Activated T-cell treated with anti-CD3 and anti-CD28 coated beads, Interleukin-2, amount 50 U/mL, for 24 hours (primary cell): ENCODE measurements at regions not wholly inside any gene's neighbourhood (a gene's known extent, or its start where the extent isn't known, plus 50 kb on each side); places are given as distances from the start of the nearest gene placed in this dataset.
"Not testable (repeated sequence)": the region's sequence is repeated elsewhere in the genome, so short reads cannot be mapped to it uniquely, and the experiment has no call there.

Source experiments
- DNase-seq: peaks from one replicate; pipeline ENCODE4 v3.0.0-alpha.2; 2020
- H3K27ac Mint-ChIP-seq: 2 replicates; pipeline ENCODE4 v1.8.0; 2020; ENCODE audit warnings: mild to moderate bottlenecking, mixed read lengths
- H3K27me3 Mint-ChIP-seq: 2 replicates; pipeline ENCODE4 v1.8.0; 2020; ENCODE audit warnings: mixed read lengths
- H3K36me3 Mint-ChIP-seq: 2 replicates; pipeline ENCODE4 v1.8.0; 2020; ENCODE audit warnings: low read depth, mixed read lengths
- H3K4me1 Mint-ChIP-seq: 2 replicates; pipeline ENCODE4 v1.8.0; 2020; ENCODE audit warnings: low read depth, mixed read lengths
- H3K4me3 Mint-ChIP-seq: 2 replicates; pipeline ENCODE4 v1.8.0; 2020; ENCODE audit warnings: mild to moderate bottlenecking, moderate library complexity, mixed read lengths
- H3K9me3 Mint-ChIP-seq: 2 replicates; pipeline ENCODE4 v1.8.0; 2020; ENCODE audit warnings: mixed read lengths

GRCh38 chr15:20102209-20102608 is 439.4 kb downstream of the GOLGA6L6 start:
- not testable (repeated sequence) for H3K36me3 Mint-ChIP-seq, H3K4me1 Mint-ChIP-seq, H3K27ac Mint-ChIP-seq, H3K9me3 Mint-ChIP-seq, H3K4me3 Mint-ChIP-seq, H3K27me3 Mint-ChIP-seq
- DNase-seq: peak; percentile 37

GRCh38 chr15:20101281-20101680 is 440.3 kb downstream of the GOLGA6L6 start:
- H3K9me3 Mint-ChIP-seq, H3K27ac Mint-ChIP-seq, H3K27me3 Mint-ChIP-seq, DNase-seq, H3K4me3 Mint-ChIP-seq, H3K36me3 Mint-ChIP-seq, H3K4me1 Mint-ChIP-seq: not testable (repeated sequence)

GRCh38 chr15:20100604-20101270 is 440.9 kb downstream of the GOLGA6L6 start:
- H3K4me1 Mint-ChIP-seq, H3K36me3 Mint-ChIP-seq, DNase-seq, H3K27ac Mint-ChIP-seq, H3K27me3 Mint-ChIP-seq, H3K4me3 Mint-ChIP-seq, H3K9me3 Mint-ChIP-seq: not testable (repeated sequence)

GRCh38 chr15:20095699-20096303 is 445.8 kb downstream of the GOLGA6L6 start:
- H3K4me3 Mint-ChIP-seq: not testable (repeated sequence)

GRCh38 chr15:20089541-20089940 is 452.1 kb downstream of the GOLGA6L6 start:
- not testable (repeated sequence) for H3K4me3 Mint-ChIP-seq, H3K4me1 Mint-ChIP-seq, H3K27ac Mint-ChIP-seq, H3K9me3 Mint-ChIP-seq, H3K36me3 Mint-ChIP-seq, DNase-seq, H3K27me3 Mint-ChIP-seq

More at GRCh38 chr15:20095699-20096303, 445.8 kb downstream of the GOLGA6L6 start:
- not testable (repeated sequence) for H3K9me3 Mint-ChIP-seq, DNase-seq, H3K27ac Mint-ChIP-seq, H3K4me1 Mint-ChIP-seq, H3K27me3 Mint-ChIP-seq, H3K36me3 Mint-ChIP-seq

- not testable (repeated sequence) for H3K36me3 Mint-ChIP-seq
Measured at GRCh38 chr15:20084026-20084425, 457.6 kb downstream of the GOLGA6L6 start.

GRCh38 chr15:20074082-20074481 is 467.5 kb downstream of the GOLGA6L6 start:
- not testable (repeated sequence) for H3K36me3 Mint-ChIP-seq, H3K27ac Mint-ChIP-seq, H3K4me3 Mint-ChIP-seq, H3K27me3 Mint-ChIP-seq, H3K4me1 Mint-ChIP-seq, H3K9me3 Mint-ChIP-seq, DNase-seq

More at GRCh38 chr15:20084026-20084425, 457.6 kb downstream of the GOLGA6L6 start:
- not testable (repeated sequence) for H3K4me1 Mint-ChIP-seq, H3K27ac Mint-ChIP-seq, DNase-seq, H3K4me3 Mint-ChIP-seq, H3K27me3 Mint-ChIP-seq, H3K9me3 Mint-ChIP-seq

- not testable (repeated sequence) for H3K4me1 Mint-ChIP-seq, H3K4me3 Mint-ChIP-seq, H3K27ac Mint-ChIP-seq, H3K9me3 Mint-ChIP-seq, DNase-seq, H3K36me3 Mint-ChIP-seq, H3K27me3 Mint-ChIP-seq
Measured at GRCh38 chr15:20069043-20069442, 472.6 kb downstream of the GOLGA6L6 start.

GRCh38 chr15:20066173-20066572 is 475.4 kb downstream of the GOLGA6L6 start:
- not testable (repeated sequence) for DNase-seq

GRCh38 chr15:20065508-20065907 is 476.1 kb downstream of the GOLGA6L6 start:
- H3K27me3 Mint-ChIP-seq, DNase-seq, H3K4me1 Mint-ChIP-seq, H3K4me3 Mint-ChIP-seq, H3K27ac Mint-ChIP-seq, H3K9me3 Mint-ChIP-seq, H3K36me3 Mint-ChIP-seq: not testable (repeated sequence)

More at GRCh38 chr15:20066173-20066572, 475.4 kb downstream of the GOLGA6L6 start:
- not testable (repeated sequence) for H3K36me3 Mint-ChIP-seq, H3K27me3 Mint-ChIP-seq, H3K4me3 Mint-ChIP-seq, H3K27ac Mint-ChIP-seq, H3K4me1 Mint-ChIP-seq, H3K9me3 Mint-ChIP-seq

- not testable (repeated sequence) for H3K4me3 Mint-ChIP-seq, DNase-seq, H3K36me3 Mint-ChIP-seq, H3K27ac Mint-ChIP-seq, H3K4me1 Mint-ChIP-seq, H3K9me3 Mint-ChIP-seq, H3K27me3 Mint-ChIP-seq
Measured at GRCh38 chr15:20063167-20063566, 478.4 kb downstream of the GOLGA6L6 start.

GRCh38 chr15:20060838-20061237 is 480.8 kb downstream of the GOLGA6L6 start:
- H3K9me3 Mint-ChIP-seq, H3K27me3 Mint-ChIP-seq, H3K4me3 Mint-ChIP-seq, H3K4me1 Mint-ChIP-seq, H3K36me3 Mint-ChIP-seq, H3K27ac Mint-ChIP-seq, DNase-seq: not testable (repeated sequence)

GRCh38 chr15:20056871-20057270 is 484.7 kb downstream of the GOLGA6L6 start:
- not testable (repeated sequence) for H3K36me3 Mint-ChIP-seq, H3K4me3 Mint-ChIP-seq, H3K27ac Mint-ChIP-seq, H3K27me3 Mint-ChIP-seq, H3K4me1 Mint-ChIP-seq, H3K9me3 Mint-ChIP-seq, DNase-seq

- not testable (repeated sequence) for H3K27ac Mint-ChIP-seq, H3K36me3 Mint-ChIP-seq, DNase-seq, H3K4me1 Mint-ChIP-seq, H3K27me3 Mint-ChIP-seq, H3K4me3 Mint-ChIP-seq, H3K9me3 Mint-ChIP-seq
Measured at GRCh38 chr15:20055921-20056320, 485.7 kb downstream of the GOLGA6L6 start.

GRCh38 chr15:20048189-20048588 is 493.4 kb downstream of the GOLGA6L6 start:
- H3K36me3 Mint-ChIP-seq, H3K4me3 Mint-ChIP-seq, H3K27me3 Mint-ChIP-seq: not testable (repeated sequence)

GRCh38 chr15:20045165-20045564 is 496.4 kb downstream of the GOLGA6L6 start:
- not testable (repeated sequence) for H3K27ac Mint-ChIP-seq, H3K36me3 Mint-ChIP-seq, H3K9me3 Mint-ChIP-seq, H3K4me3 Mint-ChIP-seq, DNase-seq, H3K4me1 Mint-ChIP-seq, H3K27me3 Mint-ChIP-seq

More at GRCh38 chr15:20048189-20048588, 493.4 kb downstream of the GOLGA6L6 start:
- H3K4me1 Mint-ChIP-seq, H3K9me3 Mint-ChIP-seq, DNase-seq, H3K27ac Mint-ChIP-seq: not testable (repeated sequence)
